CD4-positive, alpha-beta T cell (primary cell): ENCODE measurements at regions not wholly inside any gene's neighbourhood (a gene's known extent, or its start where the extent isn't known, plus 50 kb on each side); places are given as distances from the start of the nearest gene placed in this dataset.

Experiments used
- ATAC-seq: fragments of 200-7000 bp; cut with Tn5 transposase; one replicate; pipeline ENCODE4 v1.10.0; 2022; ENCODE audit warnings: mild to moderate bottlenecking; ENCODE audit not compliant: poor library complexity
- CTCF ChIA-PET: fragments of 350-600 bp; sonication (Branson Sonifier 250); formaldehyde crosslinking; loops from one replicate; lab custom pipeline; 2021; ENCODE audit warnings: antibody characterized with exemption, inconsistent platforms; lab: Charles Lee
- POLR2A ChIA-PET: fragments of 350-600 bp; sonication (Branson Sonifier 250); formaldehyde crosslinking; loops from one replicate; lab custom pipeline; 2021; ENCODE audit warnings: antibody characterized with exemption, inconsistent platforms; lab: Charles Lee
- DNase-seq, 14 experiments: peaks; one replicate each; pipeline ENCODE4 v3.0.0-alpha.2; 2013 to 2020; ENCODE audit warnings: mixed read lengths in 2 of 14
- H3K27ac ChIP-seq, 2 donors: one replicate each; pipeline versions ENCODE4 v1.5.1 to v1.7.0; 2013; ENCODE audit warnings: low read length in 2 of 2, low read depth in 1 of 2, mild to moderate bottlenecking in 1 of 2
- H3K27me3 ChIP-seq, 2 experiments: 1 replicate in 1 of 2; 2 replicates in 1 of 2; pipeline versions ENCODE4 v1.6.1 to v1.7.0; 2013; ENCODE audit warnings: low read length in 2 of 2, control low read depth in 1 of 2, mild to moderate bottlenecking in 1 of 2, moderate library complexity in 1 of 2; ENCODE audit not compliant: insufficient read depth in 2 of 2, control insufficient read depth in 1 of 2
- H3K36me3 ChIP-seq: one replicate; pipeline ENCODE4 v1.6.1; 2013; ENCODE audit warnings: low read length, control low read depth; ENCODE audit not compliant: insufficient read depth
- H3K4me1 ChIP-seq: one replicate; pipeline ENCODE4 v1.6.1; 2013; ENCODE audit warnings: low read length, control low read depth; ENCODE audit not compliant: insufficient read depth
- H3K4me3 ChIP-seq: one replicate; pipeline ENCODE4 v1.5.1; 2013; ENCODE audit warnings: mild to moderate bottlenecking, low read length, moderate library complexity
- H3K9me3 ChIP-seq, 2 experiments: 1 replicate in 1 of 2; 2 replicates in 1 of 2; pipeline versions ENCODE4 v1.6.1 to v1.7.0; 2013; ENCODE audit warnings: low read length in 2 of 2, mild to moderate bottlenecking in 2 of 2, control low read depth in 1 of 2, moderate library complexity in 1 of 2; ENCODE audit not compliant: control insufficient read depth in 1 of 2, insufficient read depth in 1 of 2
- H3K27ac Mint-ChIP-seq: one replicate; pipeline ENCODE4 v1.8.0; 2020; ENCODE audit warnings: mixed read lengths
- H3K27me3 Mint-ChIP-seq: one replicate; pipeline ENCODE4 v1.8.0; 2021; ENCODE audit warnings: mixed read lengths
- H3K36me3 Mint-ChIP-seq: one replicate; pipeline ENCODE4 v1.8.0; 2021; ENCODE audit warnings: low read depth, mixed read lengths
- H3K4me1 Mint-ChIP-seq: one replicate; pipeline ENCODE4 v1.8.0; 2021; ENCODE audit warnings: low read depth, mixed read lengths
- H3K4me3 Mint-ChIP-seq: one replicate; pipeline ENCODE4 v1.8.0; 2020; ENCODE audit warnings: mild to moderate bottlenecking, mixed read lengths
- H3K9me3 Mint-ChIP-seq: one replicate; pipeline ENCODE4 v1.8.0; 2020; ENCODE audit warnings: mixed read lengths
- CTCF ChIP-seq: fragments of 200-600 bp; IDR thresholded peaks from one replicate; pipeline ENCODE4 v1.8.0; 2022; ENCODE audit warnings: antibody characterized with exemption, mild to moderate bottlenecking
- intact Hi-C, 2 experiments: fragments of 100-400 bp; cut with DNase I in 1 of 2; cut with micrococcal nuclease in 1 of 2; formaldehyde crosslinking; loops; one replicate each; pipeline versions ENCODE4 v1.15.1 to v1.9.0; 2023 to 2025; cut with DNase I, micrococcal nuclease

DNA sequence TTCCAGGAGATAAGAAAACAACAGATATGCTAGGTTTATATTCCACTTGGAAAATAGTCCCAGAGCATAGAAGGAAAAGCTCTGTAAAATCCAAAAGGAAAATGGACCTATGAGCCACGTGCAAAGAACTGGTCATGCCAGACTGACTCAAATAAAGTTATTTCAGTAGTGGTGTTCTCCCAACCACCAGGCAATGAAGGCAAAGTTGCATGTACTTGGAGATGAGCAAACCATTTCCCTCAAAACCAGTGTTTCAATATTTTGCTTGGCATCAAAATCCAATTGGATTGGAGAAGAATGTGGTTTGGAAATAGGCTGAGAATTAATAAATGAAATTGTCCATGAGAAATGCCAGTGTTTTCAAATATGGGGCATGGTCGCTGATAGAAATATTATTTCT, 237.5 kb downstream of the ICOS start:
- Mint-ChIP-seq H3K4me3 (no peak overlapping the region), H3K9me3 (no peaks in the 10 kb centered on the region), H3K27me3 (no peaks in the 10 kb centered on the region), H3K36me3 (no peaks in the 10 kb centered on the region), H3K27ac (no peak overlapping the region), H3K4me1 (no peaks in the 10 kb centered on the region)
- H3K9me3 ChIP-seq, result no peaks in the 10 kb centered on the region
- intact Hi-C loops, result no loop called here
- DNase-seq (no peak), ATAC-seq (no peak)
- no peaks in the 10 kb centered on the region for H3K36me3 ChIP-seq
- H3K4me3 ChIP-seq, result no peak overlapping the region
- H3K27ac ChIP-seq, result no peak overlapping the region
- peaks cover 4% of the 10 kb centered on the region for H3K4me1 ChIP-seq
- ChIA-PET POLR2A (no interaction called here), CTCF (no interaction called here)
- TF ChIP-seq CTCF, result no peak
- peaks cover 4 to 5% of the 10 kb centered on the region in 2 experiments for H3K27me3 ChIP-seq

GRCh38 chr2:204175552-204176271, 239.1 kb downstream of the ICOS start:
- intact Hi-C loops, result loop anchor here in 1 of 2 experiments (5.0 kb wide), 2 partner anchors 103 to 148 kb away; no protein-coding TSS in a partner anchor
- POLR2A ChIA-PET, result interaction anchor here (1.2 kb wide), 1 partner anchor 10 kb away, joined by 3 read pairs; no protein-coding TSS in a partner anchor
- Histone ChIP-seq H3K9me3 (no peaks in the 10 kb centered on the region), H3K27ac (no peak overlapping the region), H3K36me3 (no peaks in the 10 kb centered on the region), H3K4me3 (no peak overlapping the region), H3K27me3 (peaks cover 5 to 6% of the 10 kb centered on the region in 2 experiments), H3K4me1 (peaks cover 4% of the 10 kb centered on the region)
- TF ChIP-seq CTCF, result no peak
- ATAC-seq (no peak), DNase-seq (no peak)
- Mint-ChIP-seq H3K4me1 (no peaks in the 10 kb centered on the region), H3K4me3 (no peak overlapping the region), H3K27me3 (peaks cover 8% of the 10 kb centered on the region), H3K9me3 (no peaks in the 10 kb centered on the region), H3K27ac (no peak overlapping the region), H3K36me3 (no peaks in the 10 kb centered on the region)
- CTCF ChIA-PET, result interaction anchor here (1.2 to 2.9 kb wide), 2 partner anchors 31 to 38 kb away, joined by 3 to 18 read pairs; no protein-coding TSS in a partner anchor

DNA sequence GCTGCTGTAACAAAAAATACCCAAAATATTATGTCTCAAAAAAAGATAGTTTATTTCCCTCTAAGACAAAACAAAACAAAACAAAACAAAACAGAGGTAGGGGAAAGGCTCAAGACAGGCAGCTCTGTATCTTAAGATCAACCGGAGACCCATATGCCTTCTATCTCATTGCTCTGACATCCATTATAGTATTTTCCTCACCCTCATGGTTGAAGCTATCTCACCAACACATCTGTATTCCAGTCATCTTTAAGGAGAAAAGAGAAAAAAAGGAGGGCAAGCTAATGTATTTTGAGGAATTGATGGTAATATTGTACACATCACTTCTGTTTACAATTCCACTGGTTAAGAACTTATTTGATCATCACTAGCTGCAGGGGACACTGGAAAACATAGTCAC, 239.7 kb downstream of the ICOS start:
- no peaks in the 10 kb centered on the region for H3K9me3 Mint-ChIP-seq
- no peak overlapping the region for H3K4me3 Mint-ChIP-seq
- Histone ChIP-seq H3K4me3 (no peak overlapping the region), H3K27ac (no peak overlapping the region), H3K4me1 (peaks cover 4% of the 10 kb centered on the region), H3K9me3 (no peaks in the 10 kb centered on the region), H3K36me3 (no peaks in the 10 kb centered on the region), H3K27me3 (peaks cover 5 to 6% of the 10 kb centered on the region in 2 experiments)
- DNase-seq (no peak), ATAC-seq (no peak)
- H3K4me1 Mint-ChIP-seq, result no peaks in the 10 kb centered on the region
- no peaks in the 10 kb centered on the region for H3K36me3 Mint-ChIP-seq
- intact Hi-C loops, result loop anchor here in 1 of 2 experiments (5.0 kb wide), 2 partner anchors 104 to 149 kb away; no protein-coding TSS in a partner anchor
- H3K27me3 Mint-ChIP-seq, result peaks cover 10% of the 10 kb centered on the region
- no peak overlapping the region for H3K27ac Mint-ChIP-seq
- no peak for TF ChIP-seq CTCF
- POLR2A ChIA-PET, result interaction anchor here (1.2 kb wide), 1 partner anchor 11 kb away, joined by 3 read pairs; no protein-coding TSS in a partner anchor
- CTCF ChIA-PET, result interaction anchor here (1.2 to 2.9 kb wide), 2 partner anchors 32 to 39 kb away, joined by 3 to 18 read pairs; no protein-coding TSS in a partner anchor
